H1 (cell line): ENCODE measurements at regions not wholly inside any gene's neighbourhood (a gene's known extent, or its start where the extent isn't known, plus 50 kb on each side); places are given as distances from the start of the nearest gene placed in this dataset.

Experiments used
- EZH2 ChIP-seq: fragments of 200-600 bp; sonication (generic); IDR thresholded peaks from 2 replicates; pipeline ENCODE4 v1.7.1; 2012; ENCODE audit warnings: low read depth, mild to moderate bottlenecking, moderate library complexity, low read length, inconsistent platforms; ENCODE audit not compliant: severe bottlenecking
- YY1 ChIP-seq: IDR thresholded peaks from 2 replicates; pipeline ENCODE4 v1.6.1; 2011; ENCODE audit warnings: low read depth, mild to moderate bottlenecking, low read length

DNA sequence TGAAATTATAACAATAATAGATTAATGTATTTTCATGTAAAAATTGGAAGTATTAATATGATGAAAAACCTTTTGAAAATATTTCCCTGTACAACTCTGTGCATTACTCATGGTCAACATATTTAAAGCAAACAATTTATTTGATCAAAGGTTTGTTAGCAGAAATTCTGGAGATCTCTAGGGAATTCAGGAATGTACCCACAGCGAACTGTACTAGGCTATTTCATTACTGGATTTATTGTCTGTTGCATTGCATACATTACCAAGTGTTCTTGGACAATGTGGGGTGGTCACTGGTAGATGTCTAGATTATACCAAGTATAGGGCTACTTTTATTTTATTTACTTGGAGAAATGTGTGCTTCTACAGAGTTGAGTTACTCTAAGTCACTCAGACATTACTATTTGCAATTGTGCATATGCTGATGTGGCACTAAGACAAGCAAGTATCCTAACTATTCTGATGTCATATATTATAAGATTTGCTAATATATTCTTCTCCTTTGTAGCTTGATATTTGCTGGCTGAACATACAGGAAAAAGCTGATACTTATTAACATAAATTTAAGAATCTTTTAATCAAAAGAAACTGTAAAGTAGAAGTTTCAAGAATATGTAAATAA lies 323.3 kb downstream of the CCER1 start (continued):
- TF ChIP-seq EZH2, result no peak
- TF ChIP-seq YY1, result no peak
